HL-60 (cell line): ENCODE measurements at regions not wholly inside any gene's neighbourhood (a gene's known extent, or its start where the extent isn't known, plus 50 kb on each side); places are given as distances from the start of the nearest gene placed in this dataset.

Experiments
- GABPA ChIP-seq: IDR thresholded peaks from 2 replicates; pipeline ENCODE4 v1.6.1; 2012; ENCODE audit warnings: low read depth
- POLR2AphosphoS5 ChIP-seq: IDR thresholded peaks from 2 replicates; pipeline ENCODE4 v1.6.1; 2012; ENCODE audit warnings: low read depth
- TF ChIP-seq, protein P1 (sequence below): IDR thresholded peaks from one replicate; pipeline ENCODE4 v1.5.1; 2011; ENCODE audit warnings: low read length, control low read depth, inconsistent platforms; ENCODE audit not compliant: insufficient read depth

DNA sequence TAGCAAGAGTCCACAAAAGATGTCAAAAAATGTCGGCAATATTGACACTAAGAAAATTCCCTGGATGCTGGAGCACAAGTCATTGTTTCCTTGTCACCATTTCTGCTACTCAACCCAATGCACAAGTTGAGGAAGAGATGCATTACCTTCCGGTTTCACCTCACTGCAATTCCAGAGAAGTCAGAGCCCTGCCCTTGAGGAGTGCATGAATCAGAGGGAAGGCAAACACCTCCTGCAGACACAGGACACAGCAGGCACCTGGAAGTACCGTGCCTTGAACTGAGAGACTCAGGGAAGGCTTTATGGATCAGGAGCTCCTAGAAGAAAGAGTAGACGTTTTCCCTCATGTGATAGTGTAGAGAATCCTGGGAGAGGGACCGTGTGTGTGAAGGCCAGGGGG, 62.7 kb upstream of the ARL4C start:
- TF ChIP-seq POLR2AphosphoS5 (no peak), GABPA (no peak)
- TF ChIP-seq, protein P1, sequence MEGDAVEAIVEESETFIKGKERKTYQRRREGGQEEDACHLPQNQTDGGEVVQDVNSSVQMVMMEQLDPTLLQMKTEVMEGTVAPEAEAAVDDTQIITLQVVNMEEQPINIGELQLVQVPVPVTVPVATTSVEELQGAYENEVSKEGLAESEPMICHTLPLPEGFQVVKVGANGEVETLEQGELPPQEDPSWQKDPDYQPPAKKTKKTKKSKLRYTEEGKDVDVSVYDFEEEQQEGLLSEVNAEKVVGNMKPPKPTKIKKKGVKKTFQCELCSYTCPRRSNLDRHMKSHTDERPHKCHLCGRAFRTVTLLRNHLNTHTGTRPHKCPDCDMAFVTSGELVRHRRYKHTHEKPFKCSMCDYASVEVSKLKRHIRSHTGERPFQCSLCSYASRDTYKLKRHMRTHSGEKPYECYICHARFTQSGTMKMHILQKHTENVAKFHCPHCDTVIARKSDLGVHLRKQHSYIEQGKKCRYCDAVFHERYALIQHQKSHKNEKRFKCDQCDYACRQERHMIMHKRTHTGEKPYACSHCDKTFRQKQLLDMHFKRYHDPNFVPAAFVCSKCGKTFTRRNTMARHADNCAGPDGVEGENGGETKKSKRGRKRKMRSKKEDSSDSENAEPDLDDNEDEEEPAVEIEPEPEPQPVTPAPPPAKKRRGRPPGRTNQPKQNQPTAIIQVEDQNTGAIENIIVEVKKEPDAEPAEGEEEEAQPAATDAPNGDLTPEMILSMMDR = no peak
